Right atrium auricular region (tissue), 2 donors: ENCODE measurements at regions not wholly inside any gene's neighbourhood (a gene's known extent, or its start where the extent isn't known, plus 50 kb on each side); places are given as distances from the start of the nearest gene placed in this dataset.

Experiments
- DNase-seq: peaks from one replicate; pipeline ENCODE4 v3.0.0-alpha.2; 2019; ENCODE audit warnings: low spot score
- H3K27ac ChIP-seq, 2 donors: fragments of 200-600 bp; sonication (generic); 1 replicate in 1 of 2; 2 replicates in 1 of 2; pipeline ENCODE4 v1.5.1; 2016 to 2019
- H3K27me3 ChIP-seq, 2 donors: fragments of 200-600 bp; sonication (generic); one replicate each; pipeline versions ENCODE4 v1.5.1 to v1.6.0; 2017 to 2019
- H3K36me3 ChIP-seq: fragments of 200-600 bp; sonication (generic); one replicate; pipeline ENCODE4 v1.5.1; 2016
- H3K4me1 ChIP-seq, 2 donors: fragments of 200-600 bp; sonication (generic); one replicate each; pipeline versions ENCODE4 v1.5.1 to v1.6.0; 2017 to 2019
- H3K4me3 ChIP-seq, 2 donors: fragments of 200-600 bp; sonication (generic); 1 replicate in 1 of 2; 2 replicates in 1 of 2; pipeline ENCODE4 v1.5.1; 2017 to 2019; ENCODE audit warnings: mild to moderate bottlenecking in 1 of 2, moderate library complexity in 1 of 2
- H3K9me3 ChIP-seq, 2 donors: fragments of 200-600 bp; sonication (generic); one replicate each; pipeline ENCODE4 v1.5.1; 2019
- CTCF ChIP-seq, 2 donors: fragments of 200-600 bp; sonication (generic); IDR thresholded peaks; one replicate each; pipeline ENCODE4 v1.5.1; 2019; ENCODE audit warnings: antibody characterized with exemption in 2 of 2

GRCh38 chr4:123844374-123844773, 447.8 kb downstream of the SPRY1 start:
- H3K4me1 ChIP-seq, result no peaks in the 10 kb centered on the region
- no peak overlapping the region for H3K27ac ChIP-seq
- no peak for DNase-seq
- no peak overlapping the region for H3K4me3 ChIP-seq
- no peaks in the 10 kb centered on the region for H3K36me3 ChIP-seq
- H3K9me3 ChIP-seq, result no peaks in the 10 kb centered on the region
- no peaks in the 10 kb centered on the region for H3K27me3 ChIP-seq
- no peak for TF ChIP-seq CTCF (IDR thresholded peaks at IDR 0.05)

GRCh38 chr4:123846092-123846491, 449.5 kb downstream of the SPRY1 start:
- TF ChIP-seq CTCF (IDR thresholded peaks at IDR 0.05), result no peak
- H3K4me3 ChIP-seq, result no peak overlapping the region
- no peaks in the 10 kb centered on the region for H3K27me3 ChIP-seq
- no peak overlapping the region for H3K27ac ChIP-seq
- H3K4me1 ChIP-seq, result no peaks in the 10 kb centered on the region
- H3K36me3 ChIP-seq, result no peaks in the 10 kb centered on the region
- no peak for DNase-seq
- no peaks in the 10 kb centered on the region for H3K9me3 ChIP-seq

- Histone ChIP-seq H3K27ac (no peak overlapping the region), H3K4me1 (no peaks in the 10 kb centered on the region), H3K4me3 (no peak overlapping the region), H3K36me3 (no peaks in the 10 kb centered on the region), H3K9me3 (no peaks in the 10 kb centered on the region), H3K27me3 (no peaks in the 10 kb centered on the region)
- TF ChIP-seq CTCF (IDR thresholded peaks at IDR 0.05), result no peak
- DNase-seq, result no peak
Observed at GRCh38 chr4:123846561-123846960, 450.0 kb downstream of the SPRY1 start.

- H3K4me3 ChIP-seq, result no peak overlapping the region
- H3K9me3 ChIP-seq, result no peaks in the 10 kb centered on the region
- H3K27ac ChIP-seq, result peak overlapping the region in 1 of 2 donors; percentile 54
- TF ChIP-seq CTCF (IDR thresholded peaks at IDR 0.05), result no peak
- H3K36me3 ChIP-seq, result no peaks in the 10 kb centered on the region
- no peaks in the 10 kb centered on the region for H3K27me3 ChIP-seq
- no peaks in the 10 kb centered on the region for H3K4me1 ChIP-seq
- no peak for DNase-seq
Observed at GRCh38 chr4:123848606-123849005, 452.0 kb downstream of the SPRY1 start.

- Histone ChIP-seq H3K27me3 (no peaks in the 10 kb centered on the region), H3K4me3 (no peak overlapping the region), H3K4me1 (no peaks in the 10 kb centered on the region), H3K36me3 (no peaks in the 10 kb centered on the region), H3K27ac (peak overlapping the region in 1 of 2 donors; percentile 54), H3K9me3 (no peaks in the 10 kb centered on the region)
- TF ChIP-seq CTCF (IDR thresholded peaks at IDR 0.05), result no peak
- DNase-seq, result no peak
Observed at GRCh38 chr4:123849495-123849894, 452.9 kb downstream of the SPRY1 start.

- H3K4me3 ChIP-seq, result no peak overlapping the region
- no peak for DNase-seq
- no peak overlapping the region for H3K27ac ChIP-seq
- no peaks in the 10 kb centered on the region for H3K9me3 ChIP-seq
- H3K27me3 ChIP-seq, result no peaks in the 10 kb centered on the region
- H3K36me3 ChIP-seq, result no peaks in the 10 kb centered on the region
- no peak for TF ChIP-seq CTCF (IDR thresholded peaks at IDR 0.05)
- peaks cover 0 to 8% of the 10 kb centered on the region in 2 donors for H3K4me1 ChIP-seq
Observed at GRCh38 chr4:123851521-123851920, 454.9 kb downstream of the SPRY1 start.
